ENCODE measurements at regions not wholly inside any gene's neighbourhood (a gene's known extent, or its start where the extent isn't known, plus 50 kb on each side); places are given as distances from the start of the nearest gene placed in this dataset.
"Not testable (repeated sequence)": the region's sequence is repeated elsewhere in the genome, so short reads cannot be mapped to it uniquely, and the experiment has no call there.

- DNase-seq (ENCODE audit: low spot score), result not testable (repeated sequence)
These were observed 117.0 kb downstream of the SDHAF3 start for GRCh38 chr7:97234494-97234893.

GRCh38 chr7:97246317-97246716, 128.8 kb downstream of the SDHAF3 start:
- no peak for DNase-seq (ENCODE audit: low spot score)

GRCh38 chr7:97258187-97258586, 140.7 kb downstream of the SDHAF3 start:
- DNase-seq (ENCODE audit: low spot score), result not testable (repeated sequence)

- DNase-seq (ENCODE audit: low spot score), result peak; percentile 8
These were observed 152.2 kb downstream of the SDHAF3 start for GRCh38 chr7:97269741-97270140.

- DNase-seq (ENCODE audit: low spot score), result no peak
These were observed 152.8 kb downstream of the SDHAF3 start for GRCh38 chr7:97270280-97270679.

GRCh38 chr7:97271619-97272018, 154.1 kb downstream of the SDHAF3 start:
- no peak for DNase-seq (ENCODE audit: low spot score)

- DNase-seq (ENCODE audit: low spot score), result no peak
These were observed 154.9 kb downstream of the SDHAF3 start for GRCh38 chr7:97272237-97272975.

- DNase-seq (ENCODE audit: low spot score), result no peak
These were observed 158.0 kb downstream of the SDHAF3 start for GRCh38 chr7:97275475-97275874.

GRCh38 chr7:97280950-97281349, 163.5 kb downstream of the SDHAF3 start:
- DNase-seq (ENCODE audit: low spot score), result no peak

- no peak for DNase-seq (ENCODE audit: low spot score)
These were observed 167.8 kb downstream of the SDHAF3 start for GRCh38 chr7:97285348-97285747.

GRCh38 chr7:97293031-97293430, 175.5 kb downstream of the SDHAF3 start:
- DNase-seq (ENCODE audit: low spot score), result no peak

- peak; percentile 31 for DNase-seq (ENCODE audit: low spot score)
These were observed 181.1 kb downstream of the SDHAF3 start for GRCh38 chr7:97298561-97298960.

GRCh38 chr7:97305589-97305988, 188.1 kb downstream of the SDHAF3 start:
- DNase-seq (ENCODE audit: low spot score), result no peak

GRCh38 chr7:97307521-97308108, 190.1 kb downstream of the SDHAF3 start:
- peak; percentile 85 for DNase-seq (ENCODE audit: low spot score)

- no peak for DNase-seq (ENCODE audit: low spot score)
These were observed 196.4 kb downstream of the SDHAF3 start for GRCh38 chr7:97313900-97314299.

GRCh38 chr7:97317575-97317974, 200.1 kb downstream of the SDHAF3 start:
- no peak for DNase-seq (ENCODE audit: low spot score)

GRCh38 chr7:97329871-97330270, 212.4 kb downstream of the SDHAF3 start:
- DNase-seq (ENCODE audit: low spot score), result not testable (repeated sequence)

- no peak for DNase-seq (ENCODE audit: low spot score)
These were observed 220.4 kb downstream of the SDHAF3 start for GRCh38 chr7:97337849-97338248.

GRCh38 chr7:97342512-97342911, 225.0 kb downstream of the SDHAF3 start:
- DNase-seq (ENCODE audit: low spot score), result no peak

GRCh38 chr7:97346349-97346748, 228.9 kb downstream of the SDHAF3 start:
- peak; percentile 50 for DNase-seq (ENCODE audit: low spot score)

GRCh38 chr7:97351488-97351887, 234.0 kb downstream of the SDHAF3 start:
- no peak for DNase-seq (ENCODE audit: low spot score)

- DNase-seq (ENCODE audit: low spot score), result no peak
These were observed 240.0 kb downstream of the SDHAF3 start for GRCh38 chr7:97357459-97357858.

GRCh38 chr7:97372882-97373281, 255.4 kb downstream of the SDHAF3 start:
- no peak for DNase-seq (ENCODE audit: low spot score)

- no peak for DNase-seq (ENCODE audit: low spot score)
These were observed 256.2 kb downstream of the SDHAF3 start for GRCh38 chr7:97373736-97374135.
